MM.1S (cell line): ENCODE measurements at regions not wholly inside any gene's neighbourhood (a gene's known extent, or its start where the extent isn't known, plus 50 kb on each side); places are given as distances from the start of the nearest gene placed in this dataset.
"Not testable (repeated sequence)": the region's sequence is repeated elsewhere in the genome, so short reads cannot be mapped to it uniquely, and the experiment has no call there.

ENCODE experiments used
- DNase-seq: peaks from one replicate; pipeline ENCODE4 v3.0.0-alpha.2; 2015
- H2AFZ ChIP-seq: fragments of 300-600 bp; sonication (generic); 2 replicates; pipeline ENCODE4 v1.6.0; 2016; ENCODE audit warnings: antibody characterized with exemption, low read length
- H3F3A ChIP-seq: fragments of 300-600 bp; sonication (generic); 2 replicates; pipeline ENCODE4 v1.6.1; 2016; ENCODE audit warnings: mild to moderate bottlenecking, antibody characterized with exemption, low read length, moderate library complexity, mixed read lengths; ENCODE audit not compliant: insufficient read depth
- H3K27ac ChIP-seq: fragments of 300-600 bp; sonication (generic); 2 replicates; pipeline ENCODE4 v1.5.1; 2016; ENCODE audit warnings: mild to moderate bottlenecking, low read length
- H3K27me3 ChIP-seq: fragments of 300-600 bp; sonication (generic); replicated peaks from 2 replicates; pipeline ENCODE4 v1.6.0; 2016; ENCODE audit warnings: low read length; ENCODE audit not compliant: insufficient read depth
- H3K36me3 ChIP-seq: fragments of 300-600 bp; sonication (generic); replicated peaks from 2 replicates; pipeline ENCODE4 v1.6.1; 2016; ENCODE audit warnings: mild to moderate bottlenecking, low read length, mixed read lengths; ENCODE audit not compliant: insufficient read depth
- H3K4me1 ChIP-seq: fragments of 300-600 bp; sonication (generic); 2 replicates; pipeline ENCODE4 v1.6.1; 2016; ENCODE audit warnings: low read length, mixed read lengths
- H3K4me2 ChIP-seq: fragments of 300-600 bp; sonication (generic); 2 replicates; pipeline ENCODE4 v1.6.0; 2016; ENCODE audit warnings: low read depth, low read length
- H3K4me3 ChIP-seq: fragments of 300-600 bp; sonication (generic); 2 replicates; pipeline ENCODE4 v1.5.1; 2016; ENCODE audit warnings: low read length, mixed read lengths
- H3K79me2 ChIP-seq: fragments of 300-600 bp; sonication (generic); 2 replicates; pipeline ENCODE4 v1.6.1; 2016; ENCODE audit warnings: mixed run types, low read length, mixed read lengths
- H3K9ac ChIP-seq: fragments of 300-600 bp; sonication (generic); 2 replicates; pipeline ENCODE4 v1.6.1; 2016; ENCODE audit warnings: low read length, mixed read lengths
- H3K9me2 ChIP-seq: fragments of 300-600 bp; sonication (generic); replicated peaks from 2 replicates; pipeline ENCODE4 v1.6.1; 2016; ENCODE audit warnings: mild to moderate bottlenecking, low read length, mixed read lengths; ENCODE audit not compliant: insufficient read depth
- H3K9me3 ChIP-seq: fragments of 300-600 bp; sonication (generic); replicated peaks from 2 replicates; pipeline ENCODE4 v1.6.1; 2016; ENCODE audit warnings: mild to moderate bottlenecking, low read length, mixed read lengths; ENCODE audit not compliant: insufficient read depth
- H4K20me1 ChIP-seq: fragments of 300-600 bp; sonication (generic); 2 replicates; pipeline ENCODE4 v1.6.1; 2016; ENCODE audit warnings: mild to moderate bottlenecking, low read length, moderate library complexity, mixed read lengths; ENCODE audit not compliant: insufficient read depth
- CTCF ChIP-seq: fragments of 300-600 bp; sonication (generic); IDR thresholded peaks from 2 replicates; pipeline ENCODE4 v1.5.1; 2016; ENCODE audit warnings: antibody characterized with exemption, low read length, mixed read lengths
- EZH2 ChIP-seq: fragments of 300-600 bp; sonication (generic); optimal IDR thresholded peaks from 2 replicates; pipeline ENCODE3; 2017; ENCODE audit warnings: low read depth, mild to moderate bottlenecking, antibody characterized with exemption, low read length, mixed read lengths
- EZH2phosphoT487 ChIP-seq: fragments of 300-600 bp; sonication (generic); IDR thresholded peaks from 2 replicates; pipeline ENCODE4 v1.6.1; 2018; ENCODE audit warnings: antibody characterized with exemption, low read length

DNA sequence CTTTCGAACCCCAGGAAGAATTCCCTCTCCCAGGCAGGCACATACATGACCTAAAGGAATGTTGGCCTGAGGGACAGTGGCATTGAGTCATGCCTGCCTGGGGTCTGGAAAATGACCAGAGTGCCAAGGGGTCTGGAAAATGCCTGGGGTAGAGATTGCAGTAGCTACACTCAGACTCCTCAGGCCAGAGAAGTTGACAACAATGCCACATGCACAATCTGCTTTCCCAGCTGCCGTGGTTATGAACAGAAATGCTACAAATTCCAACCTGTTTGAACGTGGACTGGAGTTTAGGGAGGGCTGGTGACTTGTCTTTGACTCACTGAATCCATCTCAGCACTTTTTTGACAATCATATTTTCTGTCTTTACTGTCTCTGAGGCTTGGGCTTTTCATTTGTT lies 250.0 kb downstream of the ABCC12 start:
- H3K9ac ChIP-seq, result no peak overlapping the region
- no peak for TF ChIP-seq EZH2phosphoT487
- TF ChIP-seq CTCF, result no peak
- TF ChIP-seq EZH2, result no peak
- DNase-seq, result no peak

DNA sequence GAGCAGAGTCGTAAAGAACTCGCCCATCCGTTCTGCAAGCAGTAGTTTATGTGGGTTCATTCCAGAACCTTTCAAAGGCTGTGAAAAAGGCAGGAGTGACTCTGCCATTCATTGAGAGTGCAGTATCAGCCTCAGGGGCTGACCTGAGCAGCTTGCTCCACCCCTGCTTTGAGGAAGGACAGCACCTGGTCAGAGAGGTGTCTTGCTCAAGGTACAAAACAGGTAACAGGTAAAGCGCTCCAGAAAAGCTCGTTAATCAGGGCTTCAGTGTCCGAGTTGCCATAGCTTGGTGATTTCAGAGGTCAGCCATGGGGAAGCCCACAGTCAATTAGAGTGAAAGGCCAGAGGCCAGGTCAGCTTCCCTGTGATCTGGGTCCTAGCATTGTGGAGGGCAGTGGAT lies 251.1 kb downstream of the ABCC12 start:
- H3F3A ChIP-seq, result no peaks in the 10 kb centered on the region
- no peaks in the 10 kb centered on the region for H3K79me2 ChIP-seq
- H2AFZ ChIP-seq, result no peak overlapping the region
- no peak for DNase-seq
- no peaks in the 10 kb centered on the region for H3K27me3 ChIP-seq
- H3K9ac ChIP-seq, result no peak overlapping the region
- no peak overlapping the region for H3K27ac ChIP-seq
- H4K20me1 ChIP-seq, result no peaks in the 10 kb centered on the region
- H3K4me3 ChIP-seq, result no peak overlapping the region
- no peaks in the 10 kb centered on the region for H3K36me3 ChIP-seq
- no peaks in the 10 kb centered on the region for H3K9me3 ChIP-seq
- no peak overlapping the region for H3K4me2 ChIP-seq
- no peaks in the 10 kb centered on the region for H3K4me1 ChIP-seq
- no peaks in the 10 kb centered on the region for H3K9me2 ChIP-seq
- TF ChIP-seq EZH2phosphoT487, result no peak
- TF ChIP-seq CTCF, result no peak
- no peak for TF ChIP-seq EZH2

More for the DNA sequence above, 250.0 kb downstream of the ABCC12 start:
- Histone ChIP-seq H3K79me2 (no peaks in the 10 kb centered on the region), H3K27ac (no peak overlapping the region), H4K20me1 (no peaks in the 10 kb centered on the region), H3K9me3 (no peaks in the 10 kb centered on the region), H3K27me3 (no peaks in the 10 kb centered on the region), H3K4me3 (no peak overlapping the region), H3F3A (no peaks in the 10 kb centered on the region), H3K36me3 (no peaks in the 10 kb centered on the region), H3K4me2 (no peak overlapping the region), H3K9me2 (no peaks in the 10 kb centered on the region), H3K4me1 (no peaks in the 10 kb centered on the region), H2AFZ (no peak overlapping the region)

- no peaks in the 10 kb centered on the region for H3K36me3 ChIP-seq
- no peaks in the 10 kb centered on the region for H3K27me3 ChIP-seq
- no peak overlapping the region for H3K4me2 ChIP-seq
- no peak overlapping the region for H3K27ac ChIP-seq
- H3K4me3 ChIP-seq, result no peak overlapping the region
- no peaks in the 10 kb centered on the region for H3K79me2 ChIP-seq
- H4K20me1 ChIP-seq, result no peaks in the 10 kb centered on the region
- no peak overlapping the region for H3K9ac ChIP-seq
- H3K9me2 ChIP-seq, result no peaks in the 10 kb centered on the region
- no peak for DNase-seq
- H2AFZ ChIP-seq, result no peak overlapping the region
- TF ChIP-seq CTCF (no peak), EZH2phosphoT487 (no peak), EZH2 (no peak)
- no peaks in the 10 kb centered on the region for H3F3A ChIP-seq
- H3K4me1 ChIP-seq, result no peaks in the 10 kb centered on the region
- H3K9me3 ChIP-seq, result no peaks in the 10 kb centered on the region
Measured at GRCh38 chr16:47903470-47903869, 252.3 kb downstream of the ABCC12 start.

- H3K27ac ChIP-seq, DNase-seq, H3K36me3 ChIP-seq: not testable (repeated sequence)
Measured at GRCh38 chr16:47897105-47897504, 258.7 kb downstream of the ABCC12 start.

More at GRCh38 chr16:47897105-47897504, 258.7 kb downstream of the ABCC12 start:
- H3F3A ChIP-seq, H3K27me3 ChIP-seq, H3K9me3 ChIP-seq, H3K79me2 ChIP-seq, H3K4me1 ChIP-seq, H3K4me2 ChIP-seq, H4K20me1 ChIP-seq, H2AFZ ChIP-seq, H3K4me3 ChIP-seq, H3K9ac ChIP-seq, H3K9me2 ChIP-seq: not testable (repeated sequence)
